ENCODE measurements at regions not wholly inside any gene's neighbourhood (a gene's known extent, or its start where the extent isn't known, plus 50 kb on each side); places are given as distances from the start of the nearest gene placed in this dataset.

GRCh38 chr5:155309021-155309746, 295.6 kb downstream of the KIF4B start:
- DNase-seq (ENCODE audit: low read depth, low spot score): no peak
- POLR2A ChIA-PET: no interaction called here
- dilution Hi-C loops (cut with MboI; ENCODE audit: extremely low pct_ligation_motif_present, low sequenced_read_pairs): no loop called here
- Histone ChIP-seq H2AFZ (ENCODE audit: low read depth, low read length) (no peak overlapping the region), H3K36me3 (ENCODE audit: control insufficient read depth in 2 of 2, extremely low read depth in 1 of 2, insufficient read depth in 2 of 2, low read length in 2 of 2) (no peaks in the 10 kb centered on the region), H3K27me3 (ENCODE audit: control insufficient read depth in 2 of 2, insufficient read depth in 2 of 2, low read length in 2 of 2) (no peaks in the 10 kb centered on the region), H3K27ac (ENCODE audit: insufficient read depth, low read depth, low read length) (no peak overlapping the region), H3K4me1 (ENCODE audit: control insufficient read depth, extremely low read depth, insufficient read depth, low read length) (no peaks in the 10 kb centered on the region), H3K79me2 (ENCODE audit: control insufficient read depth, insufficient read depth, low read length) (no peaks in the 10 kb centered on the region), H3K4me2 (ENCODE audit: insufficient read depth, low read length) (no peak overlapping the region), H3K9me1 (replicated peaks; ENCODE audit: control insufficient read depth, extremely low read depth, insufficient read depth, low read length) (no peaks in the 10 kb centered on the region), H3K9me3 (replicated peaks; ENCODE audit: control insufficient read depth, insufficient read depth, low read length) (no peaks in the 10 kb centered on the region), H3K9ac (replicated peaks; ENCODE audit: extremely low read depth, insufficient read depth, low read length) (no peak overlapping the region), H3K4me3 (replicated peaks in 1 of 3; ENCODE audit: insufficient read depth in 1 of 3, low read depth in 1 of 3, low read length in 3 of 3) (no peak overlapping the region), H4K20me1 (replicated peaks; ENCODE audit: control insufficient read depth, extremely low read depth, insufficient read depth, low read length) (no peaks in the 10 kb centered on the region)
- CTCF ChIA-PET: no interaction called here
- no TSS peak for BruUV-seq (replicated peaks)
- intact Hi-C loops (cut with micrococcal nuclease): no loop called here
- no peak for FAIRE-seq
- no peak for TF ChIP-seq JUN (IDR thresholded peaks at IDR 0.05; ENCODE audit: borderline replicate concordance, insufficient read depth, insufficient read length, low read depth)
- TF ChIP-seq FOS (IDR thresholded peaks at IDR 0.05; ENCODE audit: borderline replicate concordance, insufficient read depth, low read length): no peak
- TF ChIP-seq POLR2A (IDR thresholded peaks at IDR 0.05; ENCODE audit: low read depth, low read length): no peak
- TF ChIP-seq POLR2AphosphoS5 (IDR thresholded peaks at IDR 0.05; ENCODE audit: insufficient read depth, low read depth, low read length): no peak
- TF ChIP-seq CTCF (IDR thresholded peaks at IDR 0.05; ENCODE audit: extremely low read depth in 1 of 2, insufficient read depth in 1 of 2, low read depth in 1 of 2, low read length in 2 of 2): no peak
- TF ChIP-seq MAX (IDR thresholded peaks at IDR 0.05; ENCODE audit: insufficient read depth, insufficient read length): no peak
- no peak for TF ChIP-seq MYC (IDR thresholded peaks at IDR 0.05; ENCODE audit: low read depth, low read length)
- no peak for TF ChIP-seq EZH2 (IDR thresholded peaks at IDR 0.05; ENCODE audit: borderline replicate concordance, low read depth, low read length, severe bottlenecking)
- no peak for TF ChIP-seq GATA2 (IDR thresholded peaks at IDR 0.05; ENCODE audit: insufficient read depth, insufficient read length, low read depth, low read length)

Measured in endothelial cell of umbilical vein (primary cell).